Medulla oblongata (tissue), 1 donor: ENCODE measurements at regions not wholly inside any gene's neighbourhood (a gene's known extent, or its start where the extent isn't known, plus 50 kb on each side); places are given as distances from the start of the nearest gene placed in this dataset.
A peak's percentile ranks its signal among the peaks of the same experiment; 100 is the strongest.
"Not testable (repeated sequence)": the region's sequence is repeated elsewhere in the genome, so short reads cannot be mapped to it uniquely, and the experiment has no call there.

Source experiments
- DNase-seq: peaks from one replicate; pipeline ENCODE4 v3.0.0-alpha.2; 2015; ENCODE audit errors: extremely low spot score

DNA sequence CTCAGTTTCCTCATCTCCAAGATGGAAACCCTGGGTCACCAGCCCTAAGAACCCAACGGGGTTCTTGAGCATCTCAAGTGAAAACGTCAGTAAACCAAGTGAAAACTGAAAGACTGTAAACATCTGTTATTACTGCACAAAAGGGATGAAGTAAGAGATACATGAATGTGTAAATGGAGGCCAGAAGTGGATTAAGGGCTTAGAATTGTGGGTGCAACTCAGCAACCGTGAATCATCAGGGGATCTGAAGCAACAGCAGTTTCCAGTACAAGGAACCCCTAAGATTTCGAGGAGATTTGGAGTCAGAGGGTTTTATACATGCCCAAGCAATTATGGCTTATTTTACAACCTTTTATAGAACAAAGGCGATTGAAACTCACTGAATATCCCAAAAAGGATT, 95.7 kb upstream of the SVIL start:
- no peak for DNase-seq

DNA sequence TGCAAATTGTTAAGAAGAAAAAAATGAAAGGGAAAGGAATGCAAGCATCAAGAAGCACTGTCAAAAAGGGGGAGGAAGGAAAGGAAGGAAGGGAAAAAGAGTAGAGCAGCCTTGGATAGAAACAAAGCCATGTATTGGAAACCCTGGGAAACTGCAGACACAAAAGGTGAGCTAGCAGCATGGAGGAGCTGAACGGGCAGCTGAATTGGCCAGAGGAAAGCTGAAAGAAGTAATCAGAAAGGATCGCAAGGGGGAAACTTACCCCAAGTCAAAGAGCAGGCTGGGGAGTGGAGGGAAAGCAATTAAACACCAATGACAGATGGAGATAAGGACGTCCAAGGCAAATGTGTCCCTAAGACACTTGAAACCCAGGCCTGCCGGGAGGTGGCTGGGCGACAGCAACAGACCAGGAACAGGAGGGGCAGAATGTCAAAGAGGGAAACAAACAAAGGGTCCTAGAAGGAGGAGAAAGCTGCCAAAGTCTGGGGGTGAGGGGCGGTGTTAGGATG, 93.8 kb upstream of the SVIL start:
- no peak for DNase-seq

DNA sequence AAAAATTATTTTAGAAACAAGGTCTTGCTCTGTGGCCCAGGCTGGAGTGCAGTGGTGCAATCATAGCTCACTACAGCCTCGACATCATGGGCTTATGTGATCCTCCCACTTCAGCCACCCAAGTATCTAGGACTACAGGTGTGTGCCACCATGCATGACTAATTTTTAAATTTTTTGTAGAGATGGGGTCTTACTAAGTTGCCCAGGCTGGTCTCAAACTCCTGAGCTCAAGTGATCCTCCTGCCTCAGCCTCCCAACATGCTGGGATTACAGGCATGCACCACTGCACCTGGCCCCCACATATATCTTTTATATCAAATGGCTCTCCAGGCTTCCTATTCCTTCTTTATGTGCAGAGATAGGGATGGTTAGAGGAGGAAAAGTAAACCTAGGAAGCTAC, 91.2 kb upstream of the SVIL start:
- not testable (repeated sequence) for DNase-seq

DNA sequence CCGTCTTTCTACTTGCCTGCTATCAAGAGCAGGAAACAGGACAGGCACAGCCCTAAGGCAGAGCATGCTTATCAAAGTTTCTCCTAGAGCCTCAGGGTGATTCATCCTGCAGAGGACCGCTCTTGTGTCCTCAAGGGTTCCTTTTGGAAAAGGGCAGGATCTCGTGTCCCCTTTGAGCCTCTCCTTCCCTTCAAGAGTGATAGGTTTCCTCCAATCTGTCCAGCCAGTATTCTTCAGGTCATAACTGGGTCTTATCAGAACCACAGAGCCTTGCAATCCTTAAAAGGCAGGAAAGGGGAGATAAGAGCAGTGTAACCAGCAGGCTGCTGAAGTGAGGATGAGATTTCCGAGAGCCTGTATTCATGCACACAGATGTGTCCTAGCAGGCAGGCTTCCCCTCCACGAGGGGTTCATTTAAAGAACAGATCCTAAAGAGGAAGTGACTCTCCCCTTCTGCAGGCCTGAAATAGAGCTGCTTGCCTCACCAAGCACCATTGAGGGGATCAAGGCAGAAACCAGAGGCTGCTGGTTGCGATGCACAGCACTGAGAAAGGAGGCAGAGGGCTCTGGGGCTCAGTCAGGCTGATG, 90.5 kb upstream of the SVIL start:
- peak; percentile 38 for DNase-seq

DNA sequence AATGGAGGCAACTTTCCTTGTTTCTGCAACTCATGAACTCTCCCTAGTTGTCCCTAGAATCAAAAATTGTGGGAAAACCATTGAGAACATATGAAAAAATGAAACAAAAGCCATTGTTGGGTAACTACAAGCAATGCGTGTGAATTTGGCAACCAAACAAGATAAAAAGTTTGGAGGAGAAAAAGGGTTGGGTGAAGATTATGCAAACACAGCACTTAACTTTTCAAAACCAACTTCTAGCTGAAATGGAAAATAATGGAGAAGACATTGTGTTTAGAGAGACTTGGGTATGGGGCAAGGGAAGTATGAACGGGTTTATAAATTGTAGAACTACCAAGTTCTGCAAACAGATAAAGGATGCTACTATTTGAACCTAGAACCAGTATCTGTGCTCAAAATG, 89.0 kb upstream of the SVIL start:
- no peak for DNase-seq

DNA sequence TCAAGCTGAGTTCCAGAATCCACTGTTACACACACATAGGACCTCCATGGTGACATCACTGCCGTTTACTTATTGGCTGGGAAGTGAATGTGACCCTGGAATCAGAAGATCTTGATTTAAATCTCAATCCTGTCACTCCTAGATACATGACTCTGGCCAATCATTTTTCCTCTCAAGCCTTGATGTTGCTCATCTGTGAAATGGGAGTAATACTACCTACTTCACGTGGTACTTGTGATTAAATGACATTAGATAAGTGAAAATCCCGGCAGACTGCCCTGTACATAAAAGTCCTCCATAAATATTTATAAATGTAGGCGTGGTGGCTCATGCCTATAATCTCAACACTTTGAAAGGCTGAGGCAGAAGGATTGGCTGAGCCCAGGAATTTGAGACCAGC, 88.0 kb upstream of the SVIL start:
- no peak for DNase-seq

DNA sequence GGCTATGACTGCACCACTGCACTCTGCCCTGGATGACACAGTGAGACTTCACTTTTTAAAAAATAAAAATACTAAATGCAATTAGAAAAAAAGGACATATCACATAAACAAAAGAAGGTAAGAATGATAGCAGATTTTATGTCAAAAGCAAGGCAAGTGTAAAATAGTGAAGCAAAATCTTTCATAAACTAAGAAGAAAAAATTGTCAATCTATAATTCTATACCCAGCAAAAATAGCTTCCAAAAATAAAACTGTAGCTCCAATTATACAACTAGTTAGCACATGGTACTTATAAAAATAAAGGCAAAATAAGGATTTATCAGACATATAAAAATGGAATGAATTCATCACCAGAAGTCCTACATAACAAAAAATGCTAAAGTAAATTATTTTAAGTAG, 85.4 kb upstream of the SVIL start:
- DNase-seq: no peak

DNA sequence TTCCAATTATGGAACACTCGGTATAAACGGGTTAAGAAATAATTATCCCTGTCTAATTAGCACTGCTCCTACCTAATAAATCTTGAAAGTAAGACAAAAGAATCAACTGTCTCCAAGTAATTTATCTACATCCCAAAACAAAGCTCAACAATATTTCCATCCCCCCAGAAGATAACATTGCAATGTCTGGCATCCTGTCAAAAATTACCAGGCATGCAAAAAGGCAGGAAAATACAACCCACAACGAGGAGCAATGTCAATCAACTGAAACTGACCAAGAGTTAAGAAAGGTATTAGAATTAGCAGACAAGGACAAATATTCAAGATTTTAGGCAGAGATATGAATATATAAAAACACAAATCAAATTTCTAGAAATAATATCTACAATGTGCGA, 84.5 kb upstream of the SVIL start:
- DNase-seq: no peak

DNA sequence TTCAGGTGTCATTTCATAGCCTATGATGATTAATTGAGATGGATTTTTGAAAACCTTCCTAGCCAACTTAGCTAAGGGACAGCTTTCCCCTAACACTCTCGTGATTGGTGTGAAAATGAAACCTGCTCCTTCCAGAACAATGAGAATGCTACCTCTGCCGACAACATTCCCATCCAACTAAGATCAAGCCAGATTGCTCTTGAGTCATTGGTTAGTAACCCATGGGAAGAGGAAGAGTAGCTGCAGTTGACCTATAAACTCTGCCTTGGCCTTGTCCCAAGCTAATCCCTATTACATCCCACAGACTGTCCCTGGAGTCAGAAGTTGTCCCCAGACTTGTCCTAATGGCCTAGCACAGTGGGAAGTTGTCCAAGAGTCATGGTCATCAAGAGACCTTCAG, 80.5 kb upstream of the SVIL start:
- DNase-seq: no peak

DNA sequence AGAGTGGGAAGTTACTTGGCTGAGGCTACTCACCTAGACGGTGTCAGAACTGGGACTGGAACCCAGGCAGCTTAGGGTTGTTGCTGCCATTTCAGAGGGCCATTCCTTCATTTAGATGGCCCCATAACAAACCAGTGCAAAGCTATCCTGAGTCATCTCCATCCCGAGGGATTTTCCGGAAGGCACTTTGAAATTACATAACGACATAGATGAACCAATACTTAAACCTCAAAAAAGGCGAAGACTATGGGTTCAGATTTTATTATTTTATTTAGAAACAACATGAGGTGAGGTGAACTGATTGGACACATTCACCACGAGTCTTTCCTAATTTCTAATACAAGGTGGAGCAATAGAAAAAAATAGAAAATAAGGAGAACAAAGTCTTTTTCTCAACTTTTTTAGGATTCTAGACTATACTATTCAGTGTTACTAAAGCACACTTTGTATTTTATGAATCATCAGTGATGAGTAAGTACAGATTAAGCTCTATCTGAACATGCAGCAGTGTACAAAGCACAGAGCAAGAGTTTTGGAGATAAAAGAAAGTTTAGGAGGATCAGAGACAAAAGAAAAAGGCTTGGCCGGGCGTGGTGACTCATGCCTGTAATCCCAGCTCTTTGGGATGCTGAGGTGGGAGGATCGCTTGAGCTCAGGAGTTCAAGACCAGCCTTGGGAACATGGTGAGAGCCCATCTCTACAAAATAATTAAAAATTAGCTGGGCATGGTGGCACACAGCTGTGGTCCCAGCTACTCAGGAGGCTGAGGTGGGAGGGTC, 79.5 kb upstream of the SVIL start:
- no peak for DNase-seq

DNA sequence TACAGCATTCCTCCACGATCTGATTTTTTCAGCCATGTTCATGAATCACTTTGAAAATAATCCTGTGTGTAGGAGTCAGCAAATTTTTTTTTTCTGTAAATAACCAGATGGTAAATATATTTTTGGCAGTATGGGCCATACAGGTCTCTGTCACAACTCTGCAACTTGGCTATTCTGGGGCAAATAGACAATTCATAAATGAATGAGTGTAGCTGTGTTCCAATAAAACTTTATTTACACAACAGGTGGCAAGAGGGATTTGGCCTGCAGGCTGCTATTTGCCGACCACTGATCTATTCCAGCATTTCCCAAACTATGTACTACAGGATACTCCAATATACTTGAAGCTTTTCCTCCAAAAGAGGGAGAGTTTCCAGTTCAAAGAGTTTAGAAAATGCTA, 78.7 kb upstream of the SVIL start:
- no peak for DNase-seq

DNA sequence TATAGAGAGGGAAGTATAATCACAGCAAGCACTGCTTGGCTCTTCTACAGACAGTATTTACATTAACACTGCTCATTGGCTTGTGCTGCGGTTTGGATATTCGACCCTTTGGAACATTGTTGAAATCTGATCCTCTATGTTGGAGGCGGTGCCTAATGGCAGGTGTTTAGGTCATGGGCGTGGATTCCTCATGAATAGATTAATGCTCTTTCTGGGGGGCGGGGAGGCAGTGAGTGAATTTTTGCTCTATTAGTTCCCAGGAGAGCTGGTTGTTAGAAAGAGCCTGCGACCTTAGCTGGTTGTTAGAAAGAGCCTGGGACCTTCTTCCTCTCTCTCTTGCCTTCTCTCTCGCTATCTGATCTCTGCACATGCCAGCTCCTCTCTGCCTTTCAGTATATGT, 77.3 kb upstream of the SVIL start:
- no peak for DNase-seq

DNA sequence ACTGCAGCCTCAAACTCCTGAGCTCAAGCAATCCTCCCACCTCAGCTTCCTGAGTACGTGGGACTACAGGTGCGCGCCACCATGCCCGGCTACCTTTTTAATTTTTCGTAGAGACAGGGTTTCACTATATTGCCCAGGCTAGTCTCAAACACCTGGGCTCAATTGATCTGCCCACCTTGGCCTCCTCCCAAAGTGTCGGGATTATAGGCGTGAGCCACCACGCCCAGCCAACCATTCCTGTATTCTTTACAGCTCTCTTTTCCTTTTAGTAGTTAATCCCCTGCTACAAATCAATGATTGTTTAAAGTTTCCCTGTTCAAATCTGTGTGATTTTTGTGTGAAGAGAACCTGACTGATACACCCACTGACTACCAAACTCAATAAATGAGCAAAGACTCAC, 75.4 kb upstream of the SVIL start:
- no peak for DNase-seq

DNA sequence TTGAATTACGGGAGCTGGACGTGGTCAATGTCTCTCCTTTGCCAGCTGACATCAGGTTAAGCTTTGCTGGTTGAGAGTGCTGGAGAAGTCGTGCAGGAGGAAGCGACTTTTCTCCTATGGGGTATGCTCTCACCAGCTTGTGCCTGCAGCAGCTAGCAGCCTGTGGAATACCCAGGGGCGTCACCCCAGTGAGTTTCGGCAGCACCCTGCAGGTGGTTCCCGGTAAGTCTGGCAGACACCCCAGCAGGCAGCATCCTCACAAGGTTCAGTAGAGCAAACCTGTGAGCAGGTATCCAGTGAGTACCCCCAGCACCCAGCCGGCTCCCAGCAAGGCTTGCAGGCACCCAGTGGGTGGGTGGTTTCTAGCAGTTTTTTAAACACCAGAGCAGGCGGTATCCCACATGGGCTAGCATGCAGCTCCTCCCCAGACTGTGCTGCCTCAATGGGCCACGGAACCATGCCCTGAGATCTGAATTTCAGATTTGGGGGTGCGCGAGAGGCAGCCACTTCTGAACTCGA, 74.8 kb upstream of the SVIL start:
- DNase-seq: no peak

DNA sequence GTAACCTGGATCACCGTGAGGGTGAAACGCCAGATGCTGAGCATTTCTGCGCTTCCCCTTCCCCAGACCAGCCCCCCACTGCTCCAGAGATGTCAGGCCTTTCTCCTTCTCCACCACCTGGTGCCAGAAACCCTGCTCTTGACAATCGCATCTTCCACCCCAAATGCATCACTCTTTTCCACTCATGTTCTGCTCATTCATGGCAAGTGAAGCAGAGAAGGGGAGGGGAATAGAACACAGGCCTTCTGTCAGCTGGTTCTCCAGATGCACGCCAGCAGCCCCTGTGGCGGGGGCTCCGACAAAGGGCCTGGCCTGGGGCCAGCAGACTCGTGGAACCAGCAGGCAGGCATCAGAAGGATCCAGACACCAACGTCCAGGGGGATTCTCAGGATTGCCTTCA, 68.5 kb upstream of the SVIL start:
- peak; percentile 46 for DNase-seq

DNA sequence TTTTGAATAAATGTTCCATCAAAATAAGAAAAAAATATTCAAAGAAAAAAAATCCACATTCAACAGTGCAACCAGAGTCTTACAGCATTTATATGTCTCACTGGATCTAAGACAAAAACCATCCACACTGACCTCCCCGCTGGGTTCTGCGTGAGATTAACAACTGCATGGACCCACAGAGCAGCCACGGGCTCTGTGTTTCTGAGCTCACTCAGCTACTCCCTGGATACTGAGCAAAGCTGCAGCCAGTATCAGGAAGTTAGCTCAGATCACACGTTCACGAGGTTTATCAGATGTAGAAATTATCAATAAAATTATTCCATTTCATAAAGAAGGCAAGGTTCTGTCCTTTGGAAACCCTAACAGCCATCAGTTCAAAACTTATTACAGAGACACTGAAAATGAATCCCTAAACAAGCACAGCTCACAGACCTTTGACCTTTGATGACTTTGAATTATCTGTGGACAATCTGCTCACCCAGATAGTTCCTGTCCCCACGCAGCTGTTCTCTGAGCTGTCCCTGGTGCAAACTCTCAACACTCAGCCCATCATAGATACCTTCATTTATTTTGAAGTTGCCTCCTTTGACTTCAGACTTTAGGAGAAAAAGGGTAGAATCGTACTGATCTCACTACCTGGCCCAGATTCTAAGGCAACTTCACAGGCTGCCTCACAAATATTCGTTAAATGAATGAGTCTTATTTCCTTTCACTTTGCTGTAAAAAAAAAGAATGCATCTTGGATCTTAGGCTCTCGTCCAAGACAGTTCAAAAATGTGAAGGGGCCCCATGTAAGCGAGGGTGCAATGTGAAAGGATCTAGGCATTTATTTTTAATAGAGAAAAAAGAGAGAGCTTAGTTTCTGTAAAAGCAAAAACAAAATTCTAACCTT, 67.7 kb upstream of the SVIL start:
- DNase-seq: no peak

DNA sequence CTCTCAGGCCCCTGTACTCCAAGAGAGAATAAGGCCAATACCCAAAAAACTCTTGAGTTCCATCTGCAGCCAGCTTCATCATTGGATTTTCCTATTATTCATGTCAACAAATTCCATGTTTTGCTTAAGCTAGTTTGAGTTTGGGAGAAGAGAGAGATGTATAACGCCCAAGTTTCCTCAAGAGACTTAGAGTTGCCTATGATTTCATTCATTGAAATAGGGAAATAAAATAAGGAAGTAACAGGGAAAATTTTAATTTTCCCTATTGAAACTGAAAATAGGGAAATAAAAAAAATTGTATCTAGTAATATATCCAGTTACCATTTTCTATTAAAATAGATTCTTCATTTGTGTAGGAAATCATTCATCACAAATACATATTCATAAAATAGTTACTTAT, 66.5 kb upstream of the SVIL start:
- DNase-seq: no peak

DNA sequence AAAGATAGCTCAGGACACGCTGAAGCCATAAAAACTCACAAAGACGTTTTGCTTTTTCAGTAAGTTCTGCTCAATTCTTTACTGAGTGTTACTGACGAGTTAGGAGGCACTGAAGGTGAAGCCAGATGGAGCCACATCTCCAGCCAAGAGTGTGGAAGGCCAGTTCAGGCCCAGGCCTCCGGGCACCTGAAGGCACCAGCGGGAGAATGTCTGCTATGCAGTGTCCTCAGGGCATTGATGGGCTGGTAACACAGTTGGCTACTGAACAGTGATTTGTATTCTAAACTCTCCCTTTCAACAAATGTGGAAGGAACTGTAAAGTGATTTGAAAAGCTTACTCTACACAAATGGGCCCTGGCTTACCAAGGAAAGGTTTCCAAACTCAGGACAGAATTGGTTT, 64.8 kb upstream of the SVIL start:
- DNase-seq: no peak

DNA sequence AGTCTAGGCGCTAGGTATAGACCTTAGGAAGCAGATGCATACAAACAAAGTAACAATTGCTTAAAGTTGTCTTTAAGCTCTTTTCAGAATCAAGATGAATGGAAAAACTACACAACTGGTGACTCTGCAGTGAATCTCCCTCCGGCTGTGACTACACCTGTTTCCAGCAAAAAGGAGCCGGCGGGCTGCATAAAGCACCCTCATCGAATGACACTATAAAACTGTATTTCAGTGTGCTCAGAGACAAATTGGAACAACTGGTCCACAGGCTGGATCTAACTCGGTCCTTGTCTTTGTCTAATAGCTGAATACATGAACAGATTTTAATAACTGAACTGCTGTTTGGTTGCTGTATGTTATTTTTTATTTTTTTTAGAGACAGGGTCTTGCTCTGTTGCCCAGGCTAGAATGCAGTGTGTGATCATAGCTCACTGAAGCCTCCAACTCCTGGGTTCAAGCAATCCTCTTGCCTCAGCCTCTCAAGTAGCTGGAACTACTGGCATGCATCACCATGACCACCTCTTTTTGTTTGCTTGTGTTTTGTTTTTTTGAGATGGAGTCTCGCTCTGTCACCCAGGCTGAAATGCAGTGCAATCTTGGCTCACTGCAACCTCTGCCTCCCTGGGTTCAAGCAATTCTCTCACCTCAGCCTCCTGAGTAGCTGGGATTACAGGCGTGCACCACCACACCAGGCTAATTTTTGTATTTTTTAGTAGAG, 64.2 kb upstream of the SVIL start:
- DNase-seq: no peak

DNA sequence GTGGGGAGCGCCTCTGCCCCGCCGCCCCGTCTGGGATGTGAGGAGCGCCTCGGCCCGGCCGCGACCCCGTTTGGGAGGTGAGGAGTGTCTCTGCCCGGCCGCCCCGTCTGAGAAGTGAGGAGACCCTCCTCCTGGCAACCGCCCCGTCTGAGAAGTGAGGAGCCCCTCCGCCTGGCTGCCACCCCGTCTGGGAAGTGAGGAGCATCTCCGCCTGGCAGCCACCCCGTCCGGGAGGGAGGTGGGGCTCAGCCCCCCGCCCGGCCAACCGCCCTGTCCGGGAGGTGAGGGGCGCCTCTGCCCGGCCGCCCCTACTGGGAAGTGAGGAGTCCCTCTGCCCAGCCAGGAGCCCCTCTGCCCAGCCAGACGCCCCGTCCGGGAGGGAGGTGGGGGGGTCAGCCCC, 61.8 kb upstream of the SVIL start:
- DNase-seq: not testable (repeated sequence)

DNA sequence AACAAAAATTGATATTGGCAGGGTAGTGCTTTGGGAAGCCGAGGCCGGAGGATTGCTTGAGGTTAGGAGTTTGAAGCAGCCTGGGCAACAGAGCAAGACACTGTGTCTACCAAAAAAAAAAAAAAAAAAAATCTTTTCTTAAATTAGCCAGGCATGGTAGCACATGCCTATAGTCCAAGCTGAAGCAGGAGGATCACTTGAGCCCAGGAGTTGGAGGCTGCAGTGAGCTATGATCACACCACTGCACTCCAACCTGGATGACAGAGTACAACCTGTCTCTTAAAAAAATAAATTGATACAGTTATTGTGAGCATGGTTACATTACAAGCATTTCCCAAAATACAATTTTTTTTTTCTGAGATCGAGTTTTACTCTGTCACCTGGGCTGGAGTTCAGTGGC, 59.4 kb upstream of the SVIL start:
- DNase-seq: no peak

DNA sequence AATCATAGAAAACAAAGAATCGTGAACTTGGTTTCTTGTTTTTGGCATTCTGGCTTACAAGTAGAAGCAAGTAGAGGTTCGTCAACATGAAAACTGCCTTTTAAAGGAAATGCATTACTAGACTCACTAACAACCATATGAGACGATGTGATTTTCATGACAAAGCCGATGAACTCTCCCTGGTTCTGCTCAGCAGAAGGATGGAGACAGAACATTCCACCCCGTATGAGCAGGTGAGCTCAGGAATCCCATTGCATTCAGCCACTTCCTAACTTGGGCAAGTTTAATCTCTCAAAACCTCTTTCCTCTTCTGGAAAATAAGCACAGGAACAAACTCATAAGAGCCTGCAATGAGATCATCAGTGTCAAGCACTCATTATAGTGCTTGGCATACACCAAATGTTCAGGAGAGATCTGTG, 57.4 kb upstream of the SVIL start:
- DNase-seq: no peak
